ENCODE measurements at regions not wholly inside any gene's neighbourhood (a gene's known extent, or its start where the extent isn't known, plus 50 kb on each side); places are given as distances from the start of the nearest gene placed in this dataset.

DNA sequence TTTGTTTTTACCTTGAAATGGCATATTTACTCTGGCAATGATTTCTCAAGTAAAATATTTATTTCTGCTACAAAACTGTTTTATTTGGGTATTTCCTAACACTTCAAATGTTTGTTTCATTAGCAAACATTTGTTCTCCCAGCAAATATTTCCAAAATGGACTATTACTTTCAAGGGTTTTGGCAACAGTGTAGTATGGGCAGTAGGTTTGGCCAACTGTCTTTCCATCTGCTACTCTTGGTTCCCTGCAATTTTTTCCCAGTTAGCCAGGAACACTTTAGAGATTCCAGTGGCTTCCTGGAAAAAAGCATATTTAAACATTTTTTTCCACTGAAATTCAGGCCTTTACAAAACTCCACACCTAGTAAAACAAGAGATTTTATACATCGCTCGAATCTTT, 466.6 kb downstream of the SLITRK6 start:
- TF ChIP-seq, protein P1, sequence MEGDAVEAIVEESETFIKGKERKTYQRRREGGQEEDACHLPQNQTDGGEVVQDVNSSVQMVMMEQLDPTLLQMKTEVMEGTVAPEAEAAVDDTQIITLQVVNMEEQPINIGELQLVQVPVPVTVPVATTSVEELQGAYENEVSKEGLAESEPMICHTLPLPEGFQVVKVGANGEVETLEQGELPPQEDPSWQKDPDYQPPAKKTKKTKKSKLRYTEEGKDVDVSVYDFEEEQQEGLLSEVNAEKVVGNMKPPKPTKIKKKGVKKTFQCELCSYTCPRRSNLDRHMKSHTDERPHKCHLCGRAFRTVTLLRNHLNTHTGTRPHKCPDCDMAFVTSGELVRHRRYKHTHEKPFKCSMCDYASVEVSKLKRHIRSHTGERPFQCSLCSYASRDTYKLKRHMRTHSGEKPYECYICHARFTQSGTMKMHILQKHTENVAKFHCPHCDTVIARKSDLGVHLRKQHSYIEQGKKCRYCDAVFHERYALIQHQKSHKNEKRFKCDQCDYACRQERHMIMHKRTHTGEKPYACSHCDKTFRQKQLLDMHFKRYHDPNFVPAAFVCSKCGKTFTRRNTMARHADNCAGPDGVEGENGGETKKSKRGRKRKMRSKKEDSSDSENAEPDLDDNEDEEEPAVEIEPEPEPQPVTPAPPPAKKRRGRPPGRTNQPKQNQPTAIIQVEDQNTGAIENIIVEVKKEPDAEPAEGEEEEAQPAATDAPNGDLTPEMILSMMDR (IDR thresholded peaks at IDR 0.05) = no peak
- TF ChIP-seq POLR2A (IDR thresholded peaks at IDR 0.05) = no peak

Data from adrenal gland (tissue), 5 donors.